HuH-7 (cell line): ENCODE measurements at regions not wholly inside any gene's neighbourhood (a gene's known extent, or its start where the extent isn't known, plus 50 kb on each side); places are given as distances from the start of the nearest gene placed in this dataset.
"Not testable (repeated sequence)": the region's sequence is repeated elsewhere in the genome, so short reads cannot be mapped to it uniquely, and the experiment has no call there.

Experiments used
- DNase-seq: peaks from one replicate; pipeline ENCODE4 v3.0.0; 2011; ENCODE audit warnings: low spot score

DNA sequence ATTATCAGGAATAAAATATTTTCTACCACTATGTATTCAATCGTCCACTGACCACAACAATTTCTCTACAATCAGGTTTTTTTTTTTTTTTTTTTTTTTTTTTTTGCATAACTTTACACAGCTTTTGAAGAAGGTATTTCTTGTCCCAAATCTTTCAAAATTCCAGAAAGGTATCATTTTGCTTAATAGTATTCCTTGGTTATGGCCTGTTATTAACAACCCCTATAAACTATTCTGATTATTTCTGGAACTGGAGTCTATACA is 145.3 kb downstream of the ALX1 start:
- DNase-seq, result no peak

DNA sequence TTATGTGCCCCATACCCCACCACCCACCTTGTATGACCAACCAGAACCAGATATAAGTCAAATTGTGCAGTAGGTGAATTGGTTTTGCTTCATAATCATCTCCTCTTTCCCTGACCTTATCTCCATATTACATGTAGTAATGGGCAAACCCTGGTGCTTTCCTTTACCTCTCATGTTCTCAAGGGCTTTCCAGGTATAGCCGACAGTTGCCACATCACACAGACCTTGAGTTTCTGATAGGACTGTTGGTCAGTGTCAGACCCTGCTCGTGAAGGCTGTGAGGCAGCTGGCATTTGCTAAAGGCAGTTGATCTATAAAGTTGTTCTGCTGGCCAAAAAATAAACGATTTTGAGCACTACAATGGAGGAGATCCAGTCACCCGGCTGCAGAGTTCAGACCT is 145.9 kb downstream of the ALX1 start:
- DNase-seq, result no peak

DNA sequence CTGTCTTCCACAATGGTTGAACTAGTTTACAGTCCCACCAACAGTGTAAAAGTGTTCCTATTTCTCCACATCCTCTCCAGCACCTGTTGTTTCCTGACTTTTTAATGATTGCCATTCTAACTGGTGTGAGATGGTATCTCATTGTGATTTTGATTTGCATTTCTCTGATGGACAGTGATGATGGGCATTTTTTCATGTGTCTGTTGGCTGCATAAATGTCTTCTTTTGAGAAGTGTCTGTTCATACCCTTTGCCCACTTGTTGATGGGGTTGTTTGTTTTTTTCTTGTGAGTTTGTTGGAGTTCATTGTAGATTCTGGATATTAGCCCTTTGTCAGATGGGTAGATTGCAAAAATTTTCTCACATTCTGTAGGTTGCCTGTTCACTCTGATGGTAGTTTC is 153.1 kb downstream of the ALX1 start:
- not testable (repeated sequence) for DNase-seq

DNA sequence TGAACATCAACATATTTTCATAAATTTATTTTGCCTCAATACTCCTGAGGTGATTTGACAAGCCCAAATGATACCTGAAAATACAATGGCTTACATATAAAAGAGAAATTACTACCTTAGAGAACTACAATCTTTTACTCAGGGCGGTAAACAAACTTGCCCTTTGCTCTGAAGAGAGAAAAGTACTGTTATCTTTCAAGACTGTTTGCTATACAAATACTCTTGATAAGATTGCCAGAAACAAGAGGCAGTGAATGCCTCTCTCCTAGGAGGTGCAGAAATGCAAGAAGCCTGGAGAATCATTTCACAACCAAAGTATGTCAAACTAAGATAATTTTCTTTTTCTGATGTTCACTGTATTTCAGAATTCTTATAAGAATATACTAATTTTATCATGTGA is 160.3 kb downstream of the ALX1 start:
- DNase-seq, result no peak

DNA sequence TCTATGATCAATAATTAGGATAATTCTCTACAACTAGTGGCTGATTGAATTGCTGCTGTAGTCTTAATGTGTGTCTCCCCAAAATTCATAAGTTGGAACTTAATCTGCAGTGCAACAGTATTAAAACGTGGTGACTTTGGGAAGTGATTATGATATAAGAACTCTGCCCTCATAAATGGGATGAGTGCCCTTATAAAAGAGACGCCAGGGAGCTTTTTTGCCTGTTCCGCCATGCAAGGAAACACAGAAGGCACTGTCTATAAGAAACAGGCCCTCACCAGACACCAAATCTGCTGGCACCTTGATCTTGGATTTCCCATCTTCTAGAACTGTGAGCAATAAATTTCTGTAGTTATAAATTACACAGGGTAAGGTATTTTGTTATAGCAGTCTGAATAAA is 161.0 kb downstream of the ALX1 start:
- DNase-seq, result no peak

DNA sequence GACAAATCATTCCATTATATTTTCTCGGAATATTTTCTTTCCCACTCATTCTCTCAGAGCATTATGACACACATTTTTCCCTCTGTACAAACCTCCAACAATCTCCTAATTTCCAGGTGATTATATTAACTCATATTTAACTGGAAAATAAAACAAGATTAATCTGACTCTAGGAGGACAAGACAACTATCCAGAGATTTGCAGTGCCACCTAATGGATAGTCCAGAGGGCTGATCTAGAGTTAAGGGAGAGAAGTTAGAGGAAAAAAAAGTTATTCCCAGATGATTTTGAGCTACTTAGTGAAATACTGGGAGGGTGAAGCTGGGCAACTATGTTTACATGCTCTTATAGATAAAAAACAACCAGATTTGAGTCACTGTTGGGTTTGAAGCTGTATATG is 161.7 kb downstream of the ALX1 start:
- DNase-seq, result no peak

DNA sequence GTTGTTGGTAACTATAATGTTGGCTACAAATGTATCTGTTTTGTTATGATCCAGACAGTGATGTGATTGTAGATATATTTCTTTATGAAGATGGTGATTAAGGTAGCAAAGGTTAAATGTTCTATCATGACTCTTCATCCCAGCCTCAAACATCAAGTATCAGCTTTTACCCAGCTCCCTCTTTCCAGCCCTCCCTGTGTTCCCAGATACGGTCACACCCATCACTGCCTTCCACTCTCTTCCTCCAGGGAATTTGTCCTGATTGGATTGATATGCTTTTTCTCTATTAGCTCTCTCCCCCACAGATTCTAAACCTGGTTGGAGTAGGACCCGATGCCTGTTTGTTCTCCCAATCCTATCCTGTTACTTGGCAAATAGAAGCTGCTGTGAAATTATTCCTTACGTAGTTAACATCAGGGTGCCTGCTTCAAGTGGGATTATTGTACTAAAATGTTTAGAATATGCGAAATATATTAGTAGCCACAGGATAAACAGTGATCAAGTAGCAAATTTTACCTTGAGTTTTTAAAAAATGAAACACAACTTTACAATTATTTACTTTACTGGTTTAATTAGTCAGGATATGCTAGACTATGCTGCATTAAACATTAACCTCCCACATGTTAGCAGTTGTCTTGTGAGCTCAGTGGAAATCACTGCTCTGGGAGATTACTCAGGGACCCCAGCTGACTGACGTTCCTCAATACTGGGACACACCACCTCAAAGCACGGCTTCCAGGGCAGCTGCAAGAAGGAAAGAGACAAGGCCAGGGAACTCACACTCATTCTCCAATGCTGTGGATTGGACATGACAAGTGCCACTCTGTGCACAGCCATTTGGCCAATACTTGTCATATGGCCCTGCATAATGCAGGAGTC is 165.3 kb downstream of the ALX1 start:
- no peak for DNase-seq

DNA sequence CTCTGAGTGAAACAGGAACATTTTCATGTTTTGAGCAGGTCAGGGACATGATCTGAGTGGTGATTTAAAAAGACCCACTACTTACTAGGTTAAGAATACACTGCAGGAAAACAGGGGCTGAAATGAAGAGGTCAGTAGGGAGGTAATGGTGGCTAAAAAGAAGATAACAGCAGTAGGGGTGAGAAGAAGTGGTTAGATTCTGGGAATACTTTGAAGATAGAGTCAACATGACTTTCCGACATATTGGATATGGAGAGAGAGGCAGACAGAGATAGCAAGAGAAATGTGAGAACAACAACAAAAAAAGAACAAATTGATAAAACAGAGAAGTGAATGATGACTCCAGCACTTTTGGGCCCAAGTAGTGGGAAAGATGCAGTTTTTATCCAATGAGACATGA is 168.0 kb downstream of the ALX1 start:
- DNase-seq, result no peak

DNA sequence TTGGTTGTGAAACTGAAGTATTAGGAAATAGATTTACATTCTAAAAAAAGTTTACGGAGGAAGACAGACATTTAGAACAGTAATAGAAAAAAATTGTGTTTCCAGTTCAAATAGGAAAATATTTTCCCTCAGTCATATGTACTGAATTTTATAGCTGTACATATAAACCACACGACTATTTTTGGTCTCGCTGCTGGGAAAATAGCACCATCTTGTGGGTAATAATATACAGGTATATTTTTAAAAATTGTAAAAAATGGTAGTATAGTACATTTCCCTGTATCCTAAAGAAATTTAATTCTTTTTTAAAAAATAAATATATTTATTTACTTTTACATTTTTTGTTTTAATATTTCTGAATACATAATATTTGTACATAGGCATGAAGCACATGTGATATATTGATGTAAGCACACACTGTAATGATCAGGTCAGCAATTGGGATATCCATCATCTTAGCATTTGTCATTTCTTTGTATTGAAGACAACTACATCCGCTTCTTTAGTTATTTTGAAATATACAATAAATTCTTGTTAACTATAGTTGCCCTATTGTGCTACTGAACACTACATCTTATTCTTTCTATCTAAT is 168.6 kb downstream of the ALX1 start:
- DNase-seq, result no peak

DNA sequence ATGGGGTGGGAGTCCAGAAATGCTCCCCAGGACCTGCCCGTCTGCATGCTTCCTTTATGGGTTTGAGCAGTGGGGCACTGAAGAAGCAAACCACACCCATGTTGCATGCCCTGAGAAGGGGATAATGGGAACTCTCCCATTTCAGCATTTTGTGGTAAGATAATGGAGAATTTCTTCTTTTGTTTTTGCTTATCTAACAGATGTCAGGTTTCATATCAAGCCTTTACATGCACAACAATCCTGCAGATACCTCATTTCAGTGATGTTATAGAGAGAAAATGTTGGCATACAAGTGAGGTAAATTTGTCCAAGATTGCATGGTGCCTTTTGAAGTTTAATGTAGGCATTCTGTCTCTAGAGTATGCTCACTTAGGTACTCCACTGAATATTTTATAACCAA is 177.0 kb downstream of the ALX1 start:
- no peak for DNase-seq

DNA sequence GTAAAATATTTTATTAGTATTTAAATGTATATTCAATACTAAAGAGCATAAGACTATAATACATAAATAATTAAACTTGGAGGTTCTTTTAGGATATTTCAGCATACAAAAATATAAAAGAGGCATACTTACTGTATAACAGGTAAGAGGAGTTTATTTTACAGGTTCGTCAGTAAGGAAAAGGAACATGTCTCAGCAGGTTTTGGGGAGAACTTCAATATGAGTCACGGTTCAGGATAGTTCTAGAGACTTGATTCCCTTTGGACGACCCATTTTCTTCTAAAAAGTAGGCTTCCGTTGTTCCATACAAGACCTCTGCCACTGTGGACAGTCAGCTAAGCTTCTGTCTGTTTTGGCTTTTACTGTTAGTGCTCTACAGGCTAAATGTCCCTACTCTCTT is 181.1 kb downstream of the ALX1 start:
- DNase-seq, result no peak

DNA sequence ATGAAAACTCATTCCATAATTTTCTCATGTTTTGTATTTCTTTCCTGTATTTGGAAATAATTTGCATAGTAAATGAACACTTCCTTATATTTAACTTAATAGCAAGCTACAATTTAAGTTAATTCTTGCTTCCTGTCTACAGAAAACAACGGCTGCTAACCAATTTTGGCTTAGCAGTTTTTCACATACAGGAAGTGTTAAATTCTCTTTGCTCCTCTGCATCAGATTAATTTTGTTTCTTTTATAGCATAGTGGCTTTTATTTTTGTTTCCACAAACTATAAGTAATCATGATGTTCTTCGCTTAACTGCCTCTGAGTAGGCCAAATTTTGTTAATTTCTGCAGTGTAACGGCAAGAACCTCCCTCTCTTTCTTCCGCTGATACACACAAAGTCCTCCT is 182.9 kb downstream of the ALX1 start:
- DNase-seq, result no peak

DNA sequence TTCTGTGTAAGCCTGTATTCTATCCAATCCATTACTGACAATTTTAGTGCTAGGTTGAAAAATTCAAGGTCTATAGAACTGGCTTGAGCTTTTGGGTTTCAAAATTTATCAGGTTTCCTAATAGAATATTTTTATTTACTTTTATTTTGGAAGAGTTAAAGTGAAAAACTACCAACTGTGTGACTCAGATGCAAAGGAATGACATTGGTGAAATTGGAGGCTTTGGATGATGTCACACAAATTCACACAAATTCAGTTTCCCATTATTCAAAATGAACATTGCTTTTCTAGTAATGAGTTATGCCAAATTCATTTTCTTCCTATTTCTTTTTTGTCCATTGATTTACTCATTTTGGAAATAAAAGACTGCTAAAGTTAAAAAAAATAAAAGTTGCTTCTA is 186.9 kb downstream of the ALX1 start:
- no peak for DNase-seq

DNA sequence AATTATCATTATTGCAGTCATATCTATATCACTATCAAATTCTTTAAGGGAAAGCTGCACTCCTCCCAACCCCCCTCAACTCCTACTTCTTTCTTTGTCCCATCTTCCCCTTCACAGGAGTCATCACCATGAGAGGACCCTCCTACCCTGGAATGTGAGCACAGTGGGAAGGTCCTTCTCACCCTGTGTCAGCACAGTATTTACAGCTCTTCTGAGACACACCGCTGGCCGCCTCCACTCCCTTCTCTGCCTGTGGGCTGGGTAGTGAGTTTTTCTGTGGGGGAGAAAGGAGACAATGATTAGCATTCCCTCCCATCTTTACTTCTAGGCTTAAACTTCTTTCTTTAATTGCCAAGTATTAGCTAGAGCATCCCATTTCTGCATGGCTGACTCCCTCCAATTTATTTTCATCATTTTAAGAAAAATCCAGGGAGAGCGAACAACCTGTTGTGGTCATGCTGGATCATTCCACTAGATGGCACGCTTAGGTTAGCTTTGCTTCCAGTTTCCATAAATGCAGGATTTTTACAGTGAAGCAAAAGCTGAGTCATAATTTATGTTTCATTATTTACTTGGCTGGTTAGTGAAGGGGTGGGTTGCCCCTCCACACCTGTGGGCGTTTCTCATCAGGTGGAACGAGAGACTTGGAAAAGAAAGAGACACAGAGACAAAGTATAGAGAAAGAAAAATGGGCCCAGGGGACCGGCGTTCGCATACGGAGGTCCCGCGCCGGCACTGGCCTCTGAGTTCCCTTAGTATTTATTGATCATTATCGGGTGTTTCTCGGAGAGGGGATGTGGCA is 188.5 kb downstream of the ALX1 start:
- DNase-seq, result no peak

DNA sequence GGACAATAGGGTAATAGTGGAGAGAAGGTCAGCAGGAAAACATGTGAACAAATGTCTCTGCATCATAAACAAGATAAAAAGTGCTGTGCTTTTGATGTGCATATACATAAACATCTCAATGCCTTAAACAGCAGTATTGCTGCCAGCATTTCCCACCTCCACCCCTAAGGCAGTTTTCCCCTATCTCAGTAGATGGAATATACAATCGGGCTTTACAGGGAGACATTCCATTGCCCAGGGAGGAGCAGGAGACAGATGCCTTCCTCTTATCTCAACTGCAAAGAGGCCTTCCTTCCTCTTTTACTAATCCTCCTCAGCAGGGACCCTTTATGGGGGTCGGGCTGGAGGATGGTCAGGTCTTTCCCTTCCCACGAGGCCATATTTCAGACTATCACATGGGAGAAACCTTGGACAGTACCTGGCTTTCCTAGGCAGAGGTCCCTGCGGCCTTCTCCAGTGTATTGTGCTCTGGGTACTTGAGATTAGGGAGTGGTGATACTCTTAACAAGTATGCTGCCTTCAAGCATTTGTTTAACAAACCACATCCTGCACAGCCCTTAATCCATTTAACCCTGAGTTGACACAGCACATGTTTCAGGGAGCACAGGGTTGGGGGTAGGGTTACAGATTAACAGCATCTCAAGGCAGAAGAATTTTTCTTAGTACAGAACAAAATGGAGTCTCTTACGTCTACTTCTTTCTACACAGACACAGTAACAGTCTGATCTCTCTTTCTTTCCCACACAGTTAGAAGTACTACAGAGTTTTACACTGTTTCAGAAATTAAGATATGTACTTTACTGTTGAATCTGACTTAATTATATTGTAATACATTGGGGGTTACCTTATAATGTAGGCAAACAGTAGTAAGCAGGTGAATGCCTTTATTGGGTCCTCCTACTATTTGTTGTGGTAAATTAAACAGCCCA is 189.4 kb downstream of the ALX1 start:
- not testable (repeated sequence) for DNase-seq

DNA sequence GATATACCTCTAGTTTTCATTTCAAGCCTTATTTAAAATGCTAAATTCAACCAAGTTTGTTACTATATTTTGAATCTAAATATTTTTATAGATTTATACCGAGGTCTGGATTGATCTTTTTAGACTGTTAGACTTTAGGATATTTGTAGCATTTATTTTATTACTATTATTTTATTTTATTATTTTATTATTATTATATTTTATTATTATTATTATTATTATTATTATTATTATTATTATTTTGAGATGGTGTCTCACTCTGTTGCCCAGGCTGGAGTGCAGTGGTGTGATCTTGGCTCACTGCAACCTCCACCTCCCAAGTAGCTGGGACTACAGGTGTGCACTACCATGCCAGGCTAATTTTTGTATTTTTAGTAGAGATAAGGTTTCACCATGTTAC is 195.3 kb downstream of the ALX1 start:
- not testable (repeated sequence) for DNase-seq

DNA sequence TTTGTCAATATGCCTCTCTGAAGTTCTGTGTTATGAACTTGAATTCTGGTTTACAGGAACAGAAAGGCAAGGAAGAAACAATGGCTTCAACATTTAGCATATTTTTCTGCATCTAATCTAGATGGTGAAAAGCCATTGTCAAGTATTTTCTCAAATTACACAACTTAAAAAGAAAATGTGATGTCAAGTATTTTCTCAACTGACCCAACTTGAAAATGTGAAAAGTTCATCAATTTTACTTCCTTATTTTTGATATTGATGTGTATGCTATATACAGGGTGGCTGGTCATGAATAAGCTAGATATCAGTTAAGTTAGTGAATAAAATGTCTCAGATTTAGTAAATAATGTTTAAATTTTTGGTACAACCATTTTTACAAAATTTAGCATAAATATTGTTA is 196.7 kb downstream of the ALX1 start:
- DNase-seq, result no peak

DNA sequence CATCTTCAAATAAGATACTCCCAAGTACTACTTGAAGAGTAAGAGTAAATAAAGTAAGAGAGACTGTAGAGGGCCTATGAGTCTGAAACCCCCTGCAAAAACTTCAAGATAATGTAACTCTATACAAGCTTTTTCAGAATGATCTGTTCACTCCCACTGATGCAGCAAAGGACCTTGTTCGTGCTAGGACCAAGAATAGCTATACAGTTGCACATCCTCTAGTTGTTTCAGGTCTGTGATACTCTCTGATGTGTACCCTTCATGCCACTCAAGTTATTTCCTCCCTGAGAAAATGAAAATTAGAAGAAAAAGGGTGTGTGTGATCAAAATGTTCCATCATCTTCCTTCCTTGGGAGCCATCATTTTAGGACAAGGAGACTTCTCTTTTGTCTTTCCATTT is 204.4 kb downstream of the ALX1 start:
- no peak for DNase-seq

DNA sequence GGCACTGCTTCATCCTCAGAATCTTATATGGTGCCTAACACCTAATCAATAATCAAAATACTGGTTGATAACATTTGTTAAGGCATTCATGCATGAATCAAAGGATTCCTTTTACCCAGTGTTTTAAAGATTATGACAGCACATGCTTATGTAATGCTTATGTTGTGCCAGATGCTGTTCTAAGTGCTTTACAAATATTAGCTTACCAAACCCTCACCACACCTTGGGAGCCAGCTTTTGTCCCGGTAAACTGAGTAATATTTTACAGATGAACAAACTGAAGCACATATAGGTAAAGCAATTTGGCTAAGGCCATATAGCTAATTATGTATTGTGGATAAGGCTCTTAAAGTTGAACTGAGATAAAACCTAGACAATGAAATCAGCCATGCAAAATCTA is 209.2 kb downstream of the ALX1 start:
- peak; percentile 9 for DNase-seq

DNA sequence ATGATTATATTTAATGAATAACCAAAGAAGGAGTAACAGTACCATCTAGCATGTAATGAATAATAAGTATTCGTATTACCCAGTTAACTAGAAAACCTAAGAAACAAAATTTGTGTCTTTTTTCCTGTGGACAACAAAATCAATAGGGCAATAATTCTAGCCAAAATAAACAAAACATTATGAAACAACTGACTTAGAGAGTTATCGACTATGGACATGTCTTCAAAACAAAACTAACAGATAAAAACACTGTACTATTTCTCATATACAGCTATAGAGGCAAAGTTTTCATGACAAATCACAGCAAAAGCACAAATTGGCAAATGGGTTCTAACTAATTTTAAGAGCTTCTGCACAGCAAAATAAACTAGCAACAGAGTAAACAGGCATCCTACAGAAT is 224.1 kb downstream of the ALX1 start:
- no peak for DNase-seq

DNA sequence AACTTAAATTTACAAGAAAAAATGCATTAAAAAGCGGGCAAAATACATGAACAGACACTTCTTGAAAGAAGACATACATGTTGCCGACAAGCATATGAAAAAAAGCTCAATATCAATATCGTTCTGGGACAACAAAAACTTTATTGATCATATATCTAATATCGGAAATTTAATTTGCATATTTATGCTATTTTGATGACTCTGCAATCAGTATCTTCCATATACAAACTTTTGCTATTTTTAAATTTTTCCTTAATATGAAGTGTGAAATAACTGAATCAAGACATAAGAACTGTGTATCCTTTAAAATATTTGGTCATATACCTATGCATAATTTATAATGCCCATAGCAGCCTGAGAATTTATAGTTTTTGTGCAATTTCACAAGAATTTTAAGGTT is 224.6 kb downstream of the ALX1 start:
- DNase-seq, result no peak

DNA sequence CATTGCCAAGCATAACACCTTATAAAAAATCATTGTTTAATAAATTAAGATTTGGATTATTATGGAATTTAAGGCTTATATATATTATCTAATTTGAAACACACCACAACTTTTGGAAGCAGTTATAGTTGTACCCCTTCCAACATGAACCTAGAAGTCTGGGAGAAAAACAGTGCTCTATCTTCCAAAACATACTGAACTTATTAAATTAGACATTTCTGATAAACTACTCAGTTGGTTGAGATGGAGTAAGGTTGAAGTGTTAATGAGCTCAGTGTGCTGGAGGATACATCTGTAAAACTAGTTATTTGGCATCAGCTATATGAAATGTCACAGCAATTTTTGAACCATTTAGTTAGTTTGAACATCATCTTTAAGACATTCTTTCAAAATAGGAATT is 227.4 kb downstream of the ALX1 start:
- no peak for DNase-seq
